GM19328 (cell line): ENCODE measurements at regions not wholly inside any gene's neighbourhood (a gene's known extent, or its start where the extent isn't known, plus 50 kb on each side); places are given as distances from the start of the nearest gene placed in this dataset.
"Not testable (repeated sequence)": the region's sequence is repeated elsewhere in the genome, so short reads cannot be mapped to it uniquely, and the experiment has no call there.

Experiments used
- ATAC-seq: cut with Tn5 transposase; IDR thresholded peaks from one replicate; pipeline ENCODE4 v1.9.1; 2021; ENCODE audit warnings: mild to moderate bottlenecking, moderate library complexity; ENCODE audit not compliant: unreplicated experiment

GRCh38 chr3:82628385-82629014 lies 867.1 kb upstream of the GBE1 start:
- no peak for ATAC-seq

DNA sequence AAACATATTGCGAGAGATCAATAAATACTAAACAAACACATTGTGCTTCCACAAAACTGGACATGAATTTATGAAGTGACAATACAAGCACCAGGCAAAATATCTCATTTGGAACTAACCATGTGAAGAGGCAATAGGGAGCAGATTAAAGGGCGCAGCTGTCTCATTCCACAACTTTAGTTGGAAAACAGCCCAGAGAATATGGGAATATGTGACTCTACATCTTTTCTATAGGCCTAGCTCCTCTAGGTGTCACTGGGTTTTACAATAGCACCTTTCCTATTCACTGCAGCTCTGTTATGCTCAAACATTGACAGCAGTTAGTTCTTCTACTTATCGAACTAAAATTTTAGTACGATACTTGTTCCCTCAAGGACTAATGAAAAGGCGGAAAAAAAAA lies 866.3 kb upstream of the GBE1 start:
- no peak for ATAC-seq

DNA sequence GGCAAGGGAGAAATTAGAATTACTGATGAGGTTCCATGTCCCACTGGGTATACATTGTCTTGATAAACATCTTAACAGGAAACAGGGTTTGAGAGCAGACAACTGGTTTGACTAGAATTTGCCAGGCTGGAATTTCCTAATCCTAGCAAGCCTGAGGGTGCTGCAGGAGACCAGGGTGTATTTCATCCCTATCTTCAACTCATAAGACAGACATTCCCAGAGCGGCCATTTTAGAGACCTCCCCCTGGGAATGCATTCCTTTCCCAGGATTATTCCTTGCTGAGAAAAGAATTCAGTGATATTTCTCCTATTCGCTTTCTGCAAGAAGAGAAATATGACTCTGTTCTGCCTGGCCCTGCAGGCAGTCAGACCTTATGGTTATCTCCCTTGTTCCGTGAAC lies 859.3 kb upstream of the GBE1 start:
- not testable (repeated sequence) for ATAC-seq

GRCh38 chr3:82618594-82618993 lies 857.1 kb upstream of the GBE1 start:
- no peak for ATAC-seq

DNA sequence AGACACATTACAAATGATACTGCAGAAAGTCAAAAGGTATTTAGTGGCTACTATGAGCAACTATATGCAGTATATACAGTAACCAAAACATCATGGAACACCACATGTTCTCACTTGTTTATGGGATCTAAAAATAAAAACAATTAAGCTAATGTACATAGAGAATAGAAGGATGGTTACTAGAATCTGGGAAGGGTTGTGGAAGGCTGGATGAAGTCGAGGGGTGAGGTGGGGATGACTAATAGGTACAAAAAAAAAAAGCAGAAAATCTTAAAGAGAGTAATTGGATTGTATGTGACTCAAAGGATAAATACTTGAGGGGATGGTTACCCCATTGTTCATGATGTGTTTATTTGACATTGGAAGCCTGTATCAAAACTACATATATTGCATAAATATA lies 848.8 kb upstream of the GBE1 start:
- no peak for ATAC-seq

DNA sequence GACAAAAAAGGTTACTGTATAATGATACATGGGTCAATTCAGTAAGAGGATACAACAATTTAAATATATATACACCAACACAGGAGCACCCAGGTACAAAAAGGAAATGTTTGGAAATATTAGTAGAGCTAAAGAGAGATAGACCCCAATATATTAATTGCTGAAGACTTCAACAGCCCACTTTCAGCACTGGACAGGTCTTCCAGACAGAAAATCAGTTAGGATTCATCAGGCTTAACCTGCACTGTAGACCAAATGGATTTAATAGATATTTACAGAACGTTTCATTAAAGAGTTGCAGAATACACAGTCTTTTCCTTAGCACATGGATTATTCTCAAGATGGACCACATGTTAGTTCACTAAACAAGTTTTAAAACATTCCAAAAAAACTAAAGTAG lies 845.9 kb upstream of the GBE1 start:
- ATAC-seq: no peak

- no peak for ATAC-seq
These were observed 835.4 kb upstream of the GBE1 start for GRCh38 chr3:82596805-82597204.

- no peak for ATAC-seq
These were observed 834.1 kb upstream of the GBE1 start for GRCh38 chr3:82595530-82595929.

GRCh38 chr3:82587174-82587573 lies 825.7 kb upstream of the GBE1 start:
- no peak for ATAC-seq

- ATAC-seq: no peak
These were observed 825.0 kb upstream of the GBE1 start for GRCh38 chr3:82586414-82586813.

DNA sequence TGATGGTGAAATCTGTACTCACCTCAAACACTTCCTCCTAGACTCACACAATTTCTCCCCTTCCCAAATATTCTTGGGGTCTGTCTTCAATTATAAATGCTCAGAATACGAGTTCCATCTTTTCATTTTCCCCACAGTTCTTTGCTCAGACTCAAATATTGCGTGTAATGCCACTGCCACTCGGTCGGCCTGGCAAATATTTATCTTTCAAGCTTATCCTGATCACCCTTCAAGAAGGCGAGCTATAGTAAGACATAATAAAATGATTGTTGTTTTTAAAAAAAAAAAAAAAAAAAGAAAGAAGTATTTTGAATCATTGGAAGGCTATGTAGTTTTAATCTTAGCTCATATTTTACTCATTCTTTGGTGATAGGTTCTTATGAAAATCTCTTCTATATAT lies 824.6 kb upstream of the GBE1 start:
- not testable (repeated sequence) for ATAC-seq

- ATAC-seq: not testable (repeated sequence)
These were observed 824.1 kb upstream of the GBE1 start for GRCh38 chr3:82585591-82585990.

DNA sequence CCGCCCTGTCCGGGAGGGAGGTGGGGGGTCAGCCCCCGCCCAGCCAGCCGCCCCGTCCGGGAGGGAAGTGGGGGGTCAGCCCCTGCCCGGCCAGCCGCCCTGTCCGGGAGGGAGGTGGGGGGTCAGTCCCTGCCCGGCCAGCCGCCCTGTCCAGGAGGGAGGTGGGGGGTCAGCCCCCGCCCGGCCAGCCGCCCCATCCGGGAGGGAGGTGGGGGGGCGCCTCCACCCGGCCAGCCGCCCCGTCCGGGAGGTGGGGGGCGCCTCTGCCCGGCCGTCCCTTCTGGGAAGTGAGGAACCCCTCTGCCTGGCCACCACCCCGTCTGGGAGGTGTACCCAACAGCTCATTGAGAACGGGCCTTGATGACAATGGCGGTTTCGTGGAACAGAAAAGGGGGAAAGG lies 823.4 kb upstream of the GBE1 start:
- not testable (repeated sequence) for ATAC-seq

DNA sequence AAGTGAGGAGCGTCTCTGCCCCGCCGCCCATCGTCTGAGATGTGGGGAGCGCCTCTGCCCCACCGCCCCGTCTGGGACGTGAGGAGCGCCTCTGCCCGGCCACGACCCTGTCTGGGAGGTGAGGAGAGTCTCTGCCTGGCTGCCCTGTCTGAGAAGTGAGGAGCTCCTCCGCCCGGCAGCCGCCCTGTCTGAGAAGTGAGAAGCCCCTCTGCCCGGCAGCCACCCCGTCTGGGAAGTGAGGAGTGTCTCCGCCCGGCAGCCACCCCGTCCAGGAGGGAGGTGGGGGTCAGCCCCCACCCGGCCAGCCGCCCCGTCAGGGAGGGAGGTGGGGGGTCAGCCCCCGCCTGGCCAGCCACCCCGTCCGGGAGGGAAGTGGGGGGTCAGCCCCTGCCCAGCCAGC lies 823.0 kb upstream of the GBE1 start:
- not testable (repeated sequence) for ATAC-seq

DNA sequence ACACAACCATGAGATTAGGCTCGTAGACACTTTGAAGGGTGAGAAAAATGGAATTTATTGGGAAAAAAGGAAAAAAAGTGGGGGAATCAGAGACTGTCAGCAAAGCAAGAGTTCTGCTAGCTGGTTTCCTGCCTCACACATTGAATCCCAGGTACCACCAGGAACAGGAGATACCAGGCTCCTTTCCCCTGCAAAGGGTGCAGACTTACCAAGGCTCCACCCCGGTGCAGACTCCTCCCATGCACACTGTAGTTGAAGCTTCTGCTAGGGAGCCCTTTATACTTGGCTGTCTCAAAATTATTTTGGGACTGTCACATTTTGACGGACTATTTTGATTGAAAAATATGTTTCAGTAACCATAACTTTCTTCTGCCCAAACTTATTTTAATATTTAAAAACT lies 819.9 kb upstream of the GBE1 start:
- ATAC-seq: no peak

GRCh38 chr3:82572721-82573120 lies 811.3 kb upstream of the GBE1 start:
- ATAC-seq: no peak

DNA sequence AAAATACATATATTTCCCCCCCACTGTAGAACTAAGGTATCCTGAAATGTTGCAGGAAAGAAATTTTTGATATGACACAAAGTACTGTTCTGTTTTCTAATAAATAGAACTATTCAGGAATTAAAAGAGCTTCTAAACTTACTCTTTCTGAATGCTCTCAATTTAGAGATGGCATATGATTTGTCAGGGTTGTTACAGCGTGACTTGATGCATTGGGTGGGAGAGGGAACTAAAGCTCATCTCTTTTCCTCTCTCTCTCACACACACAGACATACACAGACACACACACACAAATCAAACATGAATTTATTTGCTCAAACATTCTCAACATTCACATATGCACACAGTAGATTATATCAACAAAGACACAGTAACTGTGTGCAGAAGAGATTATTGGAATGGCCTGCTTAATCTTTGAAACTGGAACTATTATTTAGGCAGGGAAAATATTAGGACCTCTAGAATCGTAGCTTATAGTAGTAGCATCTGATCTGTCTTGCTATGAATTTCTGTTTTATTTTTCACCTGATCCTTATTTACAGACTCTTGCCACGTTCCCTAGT lies 807.4 kb upstream of the GBE1 start:
- no peak for ATAC-seq

- no peak for ATAC-seq
These were observed 805.7 kb upstream of the GBE1 start for GRCh38 chr3:82567029-82567600.

DNA sequence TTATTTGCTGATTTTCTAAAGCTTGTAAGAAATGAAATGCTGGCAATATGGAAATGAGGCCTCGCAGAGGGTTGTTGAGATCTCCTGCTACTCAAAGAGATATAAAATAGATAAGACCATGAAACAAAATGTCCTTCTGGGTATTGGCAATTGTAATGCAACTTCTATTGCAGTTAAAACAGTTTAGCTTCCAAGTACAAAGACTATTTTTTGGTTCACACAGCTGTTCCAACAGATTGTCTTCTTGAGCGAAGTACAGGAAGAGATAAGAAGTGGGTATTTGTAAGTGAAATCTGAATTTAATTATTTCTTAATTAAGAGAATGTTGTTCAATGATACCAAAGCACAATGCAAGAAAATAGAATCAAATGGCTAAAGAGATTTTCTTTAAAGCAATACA lies 801.5 kb upstream of the GBE1 start:
- no peak for ATAC-seq

- no peak for ATAC-seq
These were observed 800.3 kb upstream of the GBE1 start for GRCh38 chr3:82561784-82562183.

DNA sequence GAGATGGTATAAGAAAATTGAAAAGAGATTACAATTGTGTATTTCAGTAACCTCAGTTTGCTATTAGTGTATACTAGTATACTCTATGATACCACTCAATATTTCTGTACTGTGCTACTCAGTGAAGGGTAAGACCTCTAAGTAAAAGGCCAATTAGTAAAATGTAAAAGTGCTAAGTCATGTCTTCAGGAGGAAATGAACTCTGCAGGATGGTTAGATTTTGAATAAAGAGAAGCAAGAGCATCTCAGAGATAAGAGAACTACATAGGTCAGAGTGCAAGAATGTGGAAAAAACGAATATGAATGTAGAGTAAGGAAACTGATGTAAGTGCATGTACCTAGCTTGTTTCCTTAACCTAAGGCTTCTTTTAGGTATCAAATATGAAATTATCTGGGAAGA lies 796.6 kb upstream of the GBE1 start:
- no peak for ATAC-seq

DNA sequence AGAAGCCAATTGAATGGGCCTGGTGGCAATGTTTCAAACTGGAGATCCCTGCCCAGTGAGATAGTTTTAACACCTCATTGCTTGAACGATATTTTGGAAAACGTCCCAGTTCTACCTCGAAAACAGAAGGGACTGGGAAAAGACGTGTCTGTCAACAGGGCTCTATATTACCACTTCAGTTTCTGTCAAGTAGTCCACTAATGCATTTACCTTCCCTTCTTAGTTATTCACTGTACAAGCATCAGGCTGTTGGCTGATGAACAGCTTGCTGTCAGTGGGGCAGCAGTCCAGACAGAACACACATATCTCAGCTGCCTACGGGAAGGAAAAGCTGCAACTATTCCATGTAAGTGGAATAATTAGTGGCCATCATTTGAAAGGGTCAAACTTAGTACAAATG lies 794.7 kb upstream of the GBE1 start:
- no peak for ATAC-seq

GRCh38 chr3:82542556-82542955 lies 781.1 kb upstream of the GBE1 start:
- not testable (repeated sequence) for ATAC-seq
